GM18511 (cell line): ENCODE measurements at regions not wholly inside any gene's neighbourhood (a gene's known extent, or its start where the extent isn't known, plus 50 kb on each side); places are given as distances from the start of the nearest gene placed in this dataset.

Source experiments
- ATAC-seq: cut with Tn5 transposase; IDR thresholded peaks from one replicate; pipeline ENCODE4 v1.9.1; 2021; ENCODE audit warnings: mild to moderate bottlenecking, moderate library complexity; ENCODE audit not compliant: unreplicated experiment

DNA sequence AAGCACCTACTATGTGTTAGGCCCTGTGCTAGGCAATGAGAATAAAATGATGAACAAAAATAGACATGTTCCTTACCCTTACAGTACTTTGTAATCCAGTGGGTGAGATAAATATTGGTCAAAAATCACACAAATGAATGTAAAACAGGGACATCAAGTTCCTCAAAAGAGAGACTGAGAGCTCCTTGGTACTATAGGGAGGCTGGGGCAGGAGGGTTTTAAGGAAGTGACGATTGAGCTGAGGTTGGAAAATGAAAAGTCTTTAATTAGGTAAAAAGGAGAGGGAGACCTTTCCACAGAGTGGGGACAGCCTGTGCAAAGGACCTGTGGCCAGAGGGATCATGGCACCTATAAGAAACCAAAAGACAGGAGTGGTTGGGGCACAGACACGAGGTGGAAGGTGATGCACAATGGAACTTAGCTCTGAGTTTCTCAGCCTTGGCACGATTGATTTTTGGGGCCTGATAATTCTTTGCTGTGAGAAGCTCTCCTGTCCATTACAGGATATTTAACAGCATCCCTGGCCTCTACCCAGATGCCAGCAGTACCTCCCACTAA is 140.3 kb downstream of the CEP57L1 start:
- ATAC-seq: no peak

DNA sequence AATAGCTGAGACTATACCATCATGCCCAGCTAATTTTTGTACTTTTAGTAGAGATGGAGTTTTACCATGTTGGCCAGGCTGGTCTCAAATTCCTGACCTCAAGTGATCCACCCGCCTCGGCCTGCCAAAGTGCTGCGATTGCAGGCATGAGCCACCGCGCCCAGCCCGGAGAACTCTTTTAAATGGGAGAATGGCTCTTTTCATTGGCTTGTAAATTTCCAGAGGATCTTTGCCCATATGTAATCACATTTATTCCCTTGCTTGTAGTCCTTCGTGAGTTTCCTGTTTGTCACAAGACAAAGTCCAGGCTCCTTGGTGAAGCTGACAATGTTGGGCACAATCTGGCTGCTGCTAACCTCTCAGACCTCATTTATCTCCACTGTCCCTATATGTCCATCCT is 135.1 kb downstream of the CEP57L1 start:
- ATAC-seq: no peak

GRCh38 chr6:109229536-109229935 is 134.2 kb downstream of the CEP57L1 start:
- no peak for ATAC-seq

DNA sequence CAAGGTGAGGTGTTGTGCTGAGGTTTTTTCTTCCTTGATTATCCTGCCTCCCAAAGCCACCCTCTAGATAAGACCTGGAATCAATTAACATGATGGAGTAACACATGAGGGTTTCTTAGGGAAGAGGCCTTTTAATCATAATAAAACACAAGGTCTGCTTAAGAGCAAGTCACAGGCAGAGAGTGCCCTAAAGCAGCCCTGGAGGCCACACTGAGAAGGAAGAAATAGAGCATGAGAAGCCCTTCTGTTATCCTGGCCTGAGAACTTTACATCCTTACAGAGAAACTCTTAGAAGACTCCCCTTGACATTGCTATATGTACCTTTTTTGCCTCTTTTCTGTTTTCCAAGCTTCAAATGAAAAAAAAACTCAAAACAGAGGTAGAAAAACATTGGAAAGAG is 132.3 kb downstream of the CEP57L1 start:
- ATAC-seq: no peak

GRCh38 chr6:109226353-109226752 is 131.0 kb downstream of the CEP57L1 start:
- no peak for ATAC-seq

DNA sequence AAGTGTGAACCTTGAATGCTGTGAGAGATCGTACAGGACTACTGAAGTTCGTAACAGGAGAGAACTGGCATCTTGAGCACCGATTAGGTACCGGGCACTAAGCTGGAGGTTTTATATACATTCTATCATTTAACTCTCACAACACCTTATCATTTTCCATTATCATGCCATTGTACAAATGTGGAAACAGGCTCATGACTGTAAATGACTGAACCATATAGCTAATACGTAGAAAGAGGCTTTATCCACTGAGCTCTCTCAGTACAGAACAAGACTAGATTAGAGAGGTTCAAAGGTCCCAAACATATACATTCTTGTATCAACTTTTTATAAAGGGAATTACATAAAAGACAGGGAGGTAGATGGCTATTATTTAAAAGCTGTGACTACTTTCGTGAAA is 130.6 kb downstream of the CEP57L1 start:
- ATAC-seq: no peak

DNA sequence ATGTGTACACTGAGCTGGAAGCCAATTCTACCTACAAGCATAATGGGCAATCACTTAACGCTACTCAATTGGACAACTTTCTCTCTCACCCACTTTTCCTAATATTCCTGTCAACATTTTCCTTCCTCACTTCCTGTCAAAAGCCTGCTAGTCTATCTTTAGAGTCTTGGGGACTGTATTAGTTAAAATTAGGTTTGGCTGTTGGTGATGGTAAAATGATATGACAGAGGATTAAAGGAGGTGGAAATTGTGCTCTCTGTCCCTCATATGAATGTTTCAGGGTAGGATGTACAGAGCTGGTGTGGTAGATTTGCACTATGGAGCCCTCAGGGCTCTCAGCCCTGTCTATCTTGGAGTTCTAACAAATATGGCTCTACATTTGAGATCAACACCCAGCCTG is 129.7 kb downstream of the CEP57L1 start:
- ATAC-seq: no peak

- no peak for ATAC-seq
Measured at GRCh38 chr6:109224107-109224875, 129.0 kb downstream of the CEP57L1 start.

- no peak for ATAC-seq
Measured at GRCh38 chr6:109222848-109223247, 127.5 kb downstream of the CEP57L1 start.

DNA sequence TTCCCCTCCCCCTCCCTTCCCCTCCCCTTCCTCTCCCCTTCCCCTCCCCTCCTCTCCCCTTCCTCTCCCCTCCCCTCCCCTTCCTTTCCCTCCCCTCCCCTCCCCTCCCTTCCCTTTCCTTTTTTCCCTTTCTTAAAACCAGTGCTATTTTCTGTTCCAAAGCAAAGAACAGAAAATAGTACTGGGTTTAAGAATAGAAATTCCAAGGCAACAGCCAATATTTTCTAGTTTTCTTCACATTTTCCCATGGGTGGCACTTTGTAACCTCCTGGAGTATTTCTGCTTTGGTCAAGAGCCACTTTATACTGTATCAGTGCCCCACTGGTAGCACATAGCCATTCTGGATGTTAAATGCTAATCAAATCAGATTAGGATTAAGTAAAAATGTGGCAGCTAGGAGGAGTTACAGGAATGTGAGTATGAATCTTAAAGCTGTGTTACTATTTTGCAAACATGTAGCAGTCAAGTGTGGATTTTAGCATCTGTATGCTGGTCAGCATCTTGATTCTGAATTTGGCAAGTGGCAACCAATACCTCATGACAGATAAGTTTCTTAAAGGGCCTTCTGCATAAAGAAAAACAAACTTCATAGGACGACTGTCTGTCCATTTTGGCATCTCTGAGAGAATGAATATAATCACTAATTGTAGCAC is 126.4 kb downstream of the CEP57L1 start:
- ATAC-seq: no peak
